G401.6 (cell line): ENCODE measurements at regions not wholly inside any gene's neighbourhood (a gene's known extent, or its start where the extent isn't known, plus 50 kb on each side); places are given as distances from the start of the nearest gene placed in this dataset.

Source experiments
- FAIRE-seq: peaks from 2 replicates; lab custom pipeline; 2012; peaks lifted over from hg19 to GRCh38; lab: Jason Lieb, UNC

DNA sequence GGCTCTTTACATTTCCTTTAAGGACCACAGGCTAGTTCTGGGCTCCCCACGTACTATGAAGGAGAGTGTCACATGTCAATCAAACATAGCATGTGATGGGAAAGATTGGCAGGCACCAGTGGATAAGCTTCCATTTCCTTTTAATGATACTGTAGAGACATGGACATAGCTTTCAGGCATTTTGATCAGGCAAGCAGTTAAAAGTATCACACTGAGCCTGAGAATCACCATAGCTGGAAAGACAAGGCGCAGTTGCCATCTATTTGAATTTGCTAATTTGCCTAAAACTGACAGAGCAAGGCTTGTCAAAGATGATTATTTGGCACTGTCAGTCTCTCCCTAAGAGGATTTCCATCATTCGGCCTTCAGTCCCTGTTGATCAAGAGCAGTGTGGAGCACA, 263.4 kb upstream of the TAC1 start:
- no peak for FAIRE-seq

DNA sequence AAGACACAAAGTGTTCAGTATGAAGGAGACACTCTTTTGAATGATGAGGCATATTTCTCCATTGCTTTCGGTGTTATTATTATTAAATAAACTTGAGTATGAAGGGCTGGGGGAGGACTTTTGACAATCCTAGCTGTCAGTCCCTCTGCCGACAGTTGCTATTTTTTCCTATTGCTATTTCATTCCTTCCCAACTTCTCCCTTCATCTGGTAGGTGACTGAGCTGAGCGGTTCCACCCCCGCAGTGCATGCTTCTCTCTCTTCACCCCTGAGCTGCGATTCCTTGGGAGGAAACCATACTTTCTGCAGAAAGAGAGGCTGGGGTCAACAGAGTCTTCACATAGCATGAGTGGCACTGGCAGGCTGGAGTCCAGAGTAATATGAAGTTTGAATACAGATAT, 261.2 kb upstream of the TAC1 start:
- FAIRE-seq: no peak

DNA sequence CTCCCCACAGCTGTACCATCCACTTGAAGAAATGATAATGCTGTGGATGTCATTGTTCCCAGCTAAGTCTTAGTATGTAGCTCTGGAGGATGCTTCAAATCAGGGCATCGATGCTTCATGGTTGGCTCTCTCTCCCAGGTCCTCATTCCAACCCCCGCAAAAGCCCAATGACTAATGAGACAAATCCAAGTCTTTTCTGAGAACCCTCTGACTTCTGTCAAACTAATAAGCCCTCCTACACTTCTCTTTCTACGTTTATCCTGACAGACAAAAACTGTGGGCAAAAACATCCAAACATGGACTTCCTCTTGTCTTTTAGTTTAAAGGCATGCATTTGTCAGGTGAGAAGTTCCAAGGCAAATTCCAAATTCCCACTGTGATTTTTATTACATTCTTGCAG, 260.4 kb upstream of the TAC1 start:
- no peak for FAIRE-seq

DNA sequence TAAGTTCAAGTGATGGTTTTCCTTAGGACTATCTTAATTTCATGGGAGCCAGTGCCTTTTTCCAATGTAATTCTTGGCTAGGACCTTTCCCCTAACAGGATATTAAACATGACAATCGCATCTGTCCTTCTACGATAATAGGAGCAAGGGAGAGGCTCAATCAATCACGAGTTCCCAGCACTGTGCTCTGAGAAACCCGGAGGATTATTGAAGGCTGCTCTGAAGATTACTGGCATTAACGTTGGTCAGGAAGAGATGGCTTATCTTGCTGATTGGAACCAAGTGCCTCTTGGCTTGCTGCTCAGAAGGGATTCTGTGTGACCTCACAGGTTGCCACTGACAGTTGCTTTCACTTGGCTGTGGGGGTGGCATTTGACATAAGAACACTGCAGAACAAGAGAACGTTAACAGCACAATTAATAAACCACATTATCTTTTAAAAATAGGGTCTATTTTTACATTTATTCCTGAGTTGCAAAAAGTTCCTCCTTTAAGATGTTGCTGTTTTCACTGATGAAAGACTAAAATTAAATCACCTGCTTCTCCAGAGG, 252.1 kb upstream of the TAC1 start:
- FAIRE-seq: no peak

DNA sequence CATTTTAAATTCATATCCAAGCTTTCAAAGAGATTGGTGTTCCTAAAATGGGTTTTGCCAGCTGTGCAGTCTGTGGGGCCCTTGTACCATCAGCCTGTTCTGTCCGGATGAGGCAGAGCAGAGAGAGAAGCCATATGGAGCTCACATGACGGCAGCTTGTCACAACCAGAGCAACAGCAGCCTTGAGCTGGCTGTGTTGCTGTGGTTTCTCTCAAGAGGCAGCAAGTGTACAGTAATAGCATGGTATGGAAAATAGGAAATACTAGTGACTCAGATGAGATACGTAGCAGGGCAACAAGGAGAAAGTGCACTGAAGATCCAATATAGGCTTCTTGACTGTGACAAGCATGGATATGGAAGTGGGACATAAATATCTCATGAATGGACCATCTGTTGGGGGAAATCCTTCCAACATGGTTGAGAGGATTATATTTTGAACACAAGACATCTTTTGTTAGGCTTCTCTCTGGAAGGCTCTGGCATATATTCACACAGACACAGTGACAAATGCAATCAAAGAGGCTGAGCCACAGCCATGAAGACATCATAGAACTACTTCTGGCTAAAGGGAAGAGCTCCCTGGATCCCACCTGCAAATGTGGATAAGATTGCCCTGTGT, 251.0 kb upstream of the TAC1 start:
- FAIRE-seq: no peak

DNA sequence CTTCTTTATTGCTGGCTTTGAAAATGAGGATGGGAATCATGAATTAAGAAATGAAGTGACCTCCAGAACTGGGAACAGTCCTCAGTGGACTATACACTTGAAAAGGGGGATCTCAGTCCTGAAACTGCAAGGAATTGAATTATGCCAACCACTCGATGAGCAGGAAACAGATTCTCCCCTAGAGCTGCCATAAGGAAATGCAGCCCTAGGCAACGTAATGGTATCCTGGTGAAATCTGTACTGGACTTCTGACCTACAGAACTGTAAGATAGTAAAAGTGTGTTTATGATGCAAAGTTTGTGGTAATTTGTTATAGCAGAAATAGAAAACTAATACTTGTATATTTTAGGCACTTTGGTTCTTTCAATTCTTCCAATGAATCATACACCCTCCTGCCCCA, 236.4 kb upstream of the TAC1 start:
- no peak for FAIRE-seq

DNA sequence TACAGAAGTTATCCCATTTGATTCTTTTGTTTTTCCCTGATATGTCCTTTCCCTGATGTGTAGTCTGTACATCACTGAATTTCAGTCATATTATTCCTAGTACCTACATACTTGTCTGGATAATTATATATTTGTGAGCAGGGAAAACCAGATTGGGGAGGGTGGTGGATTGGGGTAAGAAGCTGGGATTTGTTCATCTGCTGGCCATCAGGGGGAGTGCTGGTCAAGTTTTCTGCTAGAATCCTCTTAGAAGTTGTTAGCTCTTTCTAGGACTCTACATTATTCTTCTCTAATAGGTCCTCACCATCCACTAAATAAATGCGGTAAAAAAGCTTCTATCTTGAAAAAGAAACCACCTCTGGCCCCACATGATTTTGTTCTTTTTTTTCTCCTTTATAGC, 232.7 kb upstream of the TAC1 start:
- FAIRE-seq: peak; percentile 40

DNA sequence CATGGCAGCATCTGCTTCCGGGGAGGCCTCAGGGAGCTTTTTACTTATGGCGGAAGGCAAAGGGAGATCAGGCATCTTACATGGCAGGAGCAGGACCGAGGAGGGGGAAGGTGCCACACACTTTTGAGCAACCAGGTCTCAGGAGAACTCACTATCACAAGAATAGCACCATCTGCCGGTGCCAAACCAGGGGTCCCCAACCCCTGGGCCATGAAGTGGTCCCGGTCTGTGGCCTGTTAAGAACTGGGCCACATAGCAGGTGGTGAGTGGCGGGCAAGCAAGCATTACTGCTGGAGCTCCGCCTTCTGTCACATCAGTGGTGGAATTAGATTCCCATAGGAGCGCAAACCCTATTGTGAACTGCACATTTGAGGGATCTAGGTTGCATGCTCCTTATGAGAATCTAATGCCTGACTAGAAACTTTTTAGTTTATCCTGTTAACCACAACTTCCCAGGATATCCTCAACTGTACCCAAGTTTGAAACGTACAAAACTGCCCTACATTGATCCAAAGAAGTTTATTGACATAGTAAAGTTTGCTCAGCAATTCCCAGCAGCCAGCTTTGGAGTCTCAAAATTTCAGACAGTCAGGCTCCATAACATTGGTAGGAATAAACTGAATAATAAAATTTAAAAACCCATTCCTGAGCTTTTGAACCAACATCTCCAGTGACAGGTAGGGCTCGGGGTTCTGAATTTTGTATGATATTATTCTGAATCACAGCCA, 228.4 kb upstream of the TAC1 start:
- no peak for FAIRE-seq

DNA sequence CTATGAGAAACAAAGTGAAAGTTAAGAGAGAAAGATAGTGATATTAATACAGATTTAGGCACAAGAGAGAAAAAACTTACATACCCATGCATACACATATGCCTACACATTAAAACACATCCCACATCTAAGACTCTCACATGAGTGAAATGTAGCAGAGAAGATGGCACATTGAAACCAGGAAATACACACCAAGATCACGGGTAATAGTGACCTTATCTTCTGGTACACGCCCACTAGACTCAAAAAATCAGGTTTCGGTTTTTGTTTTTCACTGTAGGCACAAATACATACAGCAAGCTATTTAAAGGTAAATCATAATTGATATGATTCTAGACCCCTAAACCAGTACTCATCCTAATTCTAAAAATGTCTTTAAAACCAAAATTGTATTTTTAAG, 225.2 kb upstream of the TAC1 start:
- FAIRE-seq: no peak

DNA sequence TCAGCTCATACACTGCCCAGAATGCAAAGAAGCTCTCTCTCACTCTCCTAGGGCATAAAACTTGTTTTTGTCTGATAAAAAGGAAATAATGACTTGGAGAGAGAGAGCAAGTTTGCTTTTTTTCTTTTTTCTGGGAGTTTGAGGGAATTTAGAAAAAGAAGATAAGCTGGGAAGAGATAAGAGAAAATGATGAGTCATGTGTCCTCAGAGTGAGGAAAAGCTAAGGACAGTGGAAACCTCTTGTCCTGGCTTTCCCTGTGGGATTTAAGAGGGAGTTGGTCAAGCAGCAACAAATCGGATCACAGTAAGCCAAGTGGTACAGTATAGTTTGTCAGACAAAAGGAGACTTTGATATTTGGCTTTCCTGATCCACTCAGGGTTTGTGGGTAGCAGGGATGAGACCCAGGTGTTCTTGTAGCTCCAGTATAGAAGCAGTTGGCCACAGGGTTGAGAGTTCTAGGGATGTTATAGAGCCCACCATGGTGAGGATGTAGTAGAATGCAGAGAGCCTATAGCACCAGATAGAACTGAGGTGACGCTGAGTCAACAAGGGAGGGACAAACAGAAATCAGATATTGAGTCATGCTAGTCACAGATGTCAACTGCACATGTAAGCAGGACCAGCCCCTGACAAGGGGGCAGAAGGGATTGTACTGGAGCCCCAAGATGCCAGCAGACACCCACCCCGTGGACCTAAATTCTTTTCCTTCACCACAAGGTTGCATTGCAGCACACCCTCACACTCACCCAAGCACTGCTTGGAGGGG, 219.3 kb upstream of the TAC1 start:
- no peak for FAIRE-seq

DNA sequence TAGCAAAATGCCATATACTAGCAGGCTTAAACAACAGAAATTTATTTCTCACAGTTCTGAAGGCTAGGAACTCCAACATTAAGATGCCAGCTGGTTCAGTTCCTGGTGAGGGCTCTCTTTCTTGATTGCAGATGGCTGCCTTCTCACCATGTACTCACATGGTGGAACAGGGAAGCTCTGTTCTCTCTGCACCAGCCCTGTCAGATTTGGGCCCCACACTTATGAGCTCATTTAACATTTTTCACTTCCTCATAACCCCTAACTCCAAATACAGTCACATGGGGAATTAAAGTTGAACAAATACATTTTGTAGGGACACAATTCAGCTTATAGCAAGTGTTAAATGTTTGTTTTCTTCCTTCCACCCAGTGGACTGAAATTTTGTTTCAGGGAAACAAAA, 218.6 kb upstream of the TAC1 start:
- no peak for FAIRE-seq

DNA sequence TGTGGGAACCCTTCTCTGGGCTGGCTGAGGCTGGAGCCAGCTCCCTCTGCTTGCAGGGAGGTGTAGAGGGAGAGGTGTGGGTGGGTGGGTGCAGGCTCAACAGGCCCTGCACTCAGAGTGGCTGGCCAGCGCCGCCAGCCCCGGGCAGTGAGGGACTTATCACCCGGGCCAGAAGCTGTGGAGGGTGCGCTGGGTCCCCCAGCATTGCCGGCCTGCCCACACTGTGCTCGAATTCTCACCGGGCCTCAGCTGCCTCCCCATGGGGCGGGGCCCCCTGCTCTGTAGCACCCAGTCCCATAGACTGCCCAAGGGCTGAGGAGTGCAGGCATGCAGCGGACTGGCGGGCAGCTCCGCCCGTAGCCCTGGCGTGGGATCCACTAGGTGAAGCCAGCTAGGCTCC, 190.7 kb upstream of the TAC1 start:
- no peak for FAIRE-seq

DNA sequence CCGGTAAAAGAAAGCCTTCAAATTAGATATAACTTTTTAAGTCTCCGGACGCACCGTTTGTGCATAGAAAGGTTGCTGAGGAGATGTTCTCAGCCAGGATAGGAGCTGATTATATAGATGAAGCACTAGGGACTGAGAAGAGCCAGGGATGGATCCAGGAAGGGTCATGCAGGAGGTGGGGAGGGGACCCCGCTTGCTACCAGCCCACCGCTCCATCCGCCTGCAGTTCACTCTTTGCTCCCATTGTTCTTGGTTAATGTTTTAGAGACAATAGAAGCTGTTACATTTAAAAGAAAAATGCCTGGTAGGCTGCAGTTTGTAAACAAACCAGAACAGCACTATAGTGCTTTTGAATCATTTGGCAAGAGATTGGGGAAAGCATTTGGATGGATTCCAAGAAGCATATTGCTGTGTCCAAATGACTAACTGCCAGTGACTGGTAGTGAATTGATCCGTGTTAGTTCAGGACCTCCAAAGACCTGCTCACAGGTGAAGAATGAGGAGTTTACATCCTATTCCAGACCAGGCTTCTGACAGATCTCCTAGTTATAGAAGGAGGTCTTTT, 175.9 kb upstream of the TAC1 start:
- FAIRE-seq: no peak

DNA sequence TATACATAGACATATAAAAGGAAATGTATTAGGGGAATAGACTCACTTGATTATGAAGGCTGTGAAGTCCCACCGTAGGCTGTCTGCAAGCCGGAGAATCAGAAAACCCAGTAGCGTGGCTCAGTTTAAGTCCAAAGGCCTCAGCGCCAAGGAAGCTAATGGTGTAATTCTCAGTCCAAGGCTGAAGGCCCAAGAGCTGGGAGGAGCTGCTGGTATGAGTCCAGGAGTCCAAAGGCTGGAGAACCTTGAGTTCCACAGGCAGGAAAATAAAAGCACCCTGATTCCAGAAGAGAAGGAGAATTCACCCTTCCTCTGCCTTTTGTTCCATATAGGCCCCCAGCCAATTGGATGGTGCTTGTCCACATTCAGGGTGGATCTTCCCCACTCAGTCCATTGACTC, 166.2 kb upstream of the TAC1 start:
- no peak for FAIRE-seq

DNA sequence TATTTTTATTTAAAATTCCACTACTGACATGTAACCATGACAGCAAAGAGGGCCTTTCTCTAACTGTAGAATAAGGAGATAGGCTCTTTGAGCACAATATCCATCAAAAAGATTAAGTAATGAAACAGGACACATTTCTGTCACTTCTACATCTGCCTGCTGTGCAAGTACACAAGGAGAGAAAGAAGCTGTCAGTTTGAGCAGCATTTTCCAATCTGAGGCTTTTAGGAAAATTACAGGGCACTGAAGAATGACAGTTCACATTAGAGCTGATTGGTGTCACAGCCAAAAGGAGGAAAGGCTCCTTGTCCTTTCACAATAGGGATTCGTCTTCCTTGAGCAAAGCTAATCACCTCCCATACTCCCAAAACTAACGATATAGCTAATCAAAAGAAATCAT, 158.8 kb upstream of the TAC1 start:
- no peak for FAIRE-seq

DNA sequence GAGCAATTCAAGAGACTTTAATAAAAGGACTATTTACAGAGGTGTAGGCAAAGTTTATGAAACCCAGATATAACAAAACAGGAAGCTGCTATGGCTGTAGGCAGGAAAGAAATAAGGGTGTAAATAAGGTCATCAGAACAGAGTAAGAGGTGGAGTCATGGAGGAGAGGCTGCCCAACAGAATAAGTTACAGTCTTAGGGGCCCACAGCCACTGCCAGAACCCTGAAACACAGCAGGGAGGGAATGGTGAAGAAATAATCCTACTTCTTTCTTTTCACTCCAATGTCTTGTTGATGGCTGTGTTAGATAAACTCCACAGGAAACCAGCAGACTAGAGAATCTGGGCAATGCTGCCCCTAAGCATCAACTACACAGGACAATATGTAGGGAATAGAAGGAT, 155.8 kb upstream of the TAC1 start:
- no peak for FAIRE-seq

DNA sequence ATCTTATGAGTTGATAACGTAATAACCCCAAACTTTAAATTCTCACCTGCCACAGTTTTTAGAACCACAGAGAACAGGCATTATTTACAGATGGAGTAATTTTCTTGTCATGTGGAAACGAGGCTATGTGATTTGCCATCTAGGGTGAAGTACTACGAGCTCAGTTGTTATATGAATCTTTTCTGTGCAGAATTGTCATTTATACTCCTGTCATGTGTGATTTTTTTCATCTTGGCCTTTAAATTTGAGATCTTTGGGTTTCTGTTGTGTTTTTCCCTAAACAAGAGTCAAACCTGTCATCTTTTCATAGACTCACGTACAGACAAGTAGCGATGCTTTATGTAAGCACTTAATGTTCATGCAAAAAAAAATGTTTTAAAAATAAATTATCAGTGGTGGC, 153.7 kb upstream of the TAC1 start:
- FAIRE-seq: no peak

DNA sequence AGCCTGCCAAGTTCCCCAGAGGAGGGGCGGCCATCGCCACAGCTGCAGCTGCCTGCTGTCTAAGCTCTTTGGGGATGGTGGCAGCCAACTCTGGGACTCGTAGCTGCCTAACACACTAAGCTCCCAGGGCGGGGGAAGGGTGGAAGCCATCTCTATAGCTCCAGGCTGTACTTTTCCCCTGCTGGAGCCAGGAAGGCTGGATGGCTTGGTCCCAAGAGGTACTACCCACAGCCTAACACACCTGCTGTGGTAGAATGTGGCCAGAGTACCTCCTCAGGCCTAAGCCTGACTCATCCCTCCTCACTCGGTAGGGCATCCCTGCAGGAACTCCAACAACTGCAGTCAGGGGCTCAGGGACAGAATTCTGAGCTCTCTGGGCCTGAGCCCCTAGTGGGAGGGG, 151.7 kb upstream of the TAC1 start:
- no peak for FAIRE-seq

DNA sequence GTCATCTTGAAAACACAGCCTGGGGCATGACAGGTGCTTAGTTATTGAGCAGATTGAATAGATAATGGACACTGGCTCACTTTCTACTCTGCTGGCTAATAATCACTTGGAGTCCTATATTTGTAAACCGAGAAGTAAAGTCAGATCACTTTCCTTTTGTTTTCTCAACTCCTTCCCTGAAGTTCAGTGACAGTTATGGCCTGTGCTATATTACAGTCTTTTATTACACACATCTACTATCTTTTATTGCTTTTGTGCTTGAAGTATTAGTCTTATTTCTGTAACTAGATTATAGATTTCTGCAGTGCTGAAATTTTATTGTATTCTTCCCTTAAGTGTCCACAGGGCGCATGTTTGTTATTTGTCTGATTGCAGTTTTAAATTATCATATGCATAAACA, 136.4 kb upstream of the TAC1 start:
- FAIRE-seq: no peak

DNA sequence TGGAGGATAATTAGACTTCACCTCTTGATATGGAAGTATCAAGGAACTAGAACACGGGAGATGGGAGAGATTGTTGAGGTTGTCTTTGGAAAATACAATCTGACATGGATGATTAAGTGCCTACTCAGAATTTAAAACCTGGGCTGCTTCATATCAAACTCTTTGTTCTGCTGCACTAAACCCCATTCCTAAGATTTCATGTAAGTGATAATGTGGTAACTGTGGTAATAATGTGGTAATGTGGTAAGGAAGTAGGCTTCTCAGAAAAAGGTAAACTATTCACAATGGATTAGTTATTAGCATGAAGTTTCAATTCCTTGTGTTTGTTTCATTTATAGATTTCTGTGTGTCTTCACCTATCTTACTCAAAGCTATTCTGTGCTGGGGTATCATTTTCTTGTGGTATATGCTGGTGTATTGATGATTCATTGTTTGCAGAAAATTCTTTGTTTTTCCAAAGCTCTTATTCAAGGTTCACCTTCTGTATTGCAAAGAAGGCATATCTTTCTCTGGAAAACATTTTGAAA, 129.9 kb upstream of the TAC1 start:
- FAIRE-seq: no peak

DNA sequence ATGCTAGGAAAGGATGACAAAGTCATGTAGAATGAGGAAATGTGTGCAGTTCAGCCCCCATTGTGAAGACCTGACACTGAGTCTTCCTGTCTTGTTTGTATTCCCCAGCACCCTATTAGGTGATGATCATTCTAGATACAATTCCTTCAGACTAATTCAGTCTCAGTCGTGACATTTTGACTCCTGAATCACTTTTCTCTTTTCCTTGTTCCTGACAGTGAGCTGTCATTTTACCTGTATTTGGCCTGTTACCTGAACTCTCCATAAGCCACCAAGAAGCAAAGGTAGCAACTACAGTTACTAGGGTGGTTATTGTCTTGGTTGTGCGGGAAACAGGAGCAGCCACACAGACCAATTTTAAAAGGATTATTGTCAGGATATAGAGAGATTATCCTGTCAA, 111.4 kb upstream of the TAC1 start:
- no peak for FAIRE-seq

DNA sequence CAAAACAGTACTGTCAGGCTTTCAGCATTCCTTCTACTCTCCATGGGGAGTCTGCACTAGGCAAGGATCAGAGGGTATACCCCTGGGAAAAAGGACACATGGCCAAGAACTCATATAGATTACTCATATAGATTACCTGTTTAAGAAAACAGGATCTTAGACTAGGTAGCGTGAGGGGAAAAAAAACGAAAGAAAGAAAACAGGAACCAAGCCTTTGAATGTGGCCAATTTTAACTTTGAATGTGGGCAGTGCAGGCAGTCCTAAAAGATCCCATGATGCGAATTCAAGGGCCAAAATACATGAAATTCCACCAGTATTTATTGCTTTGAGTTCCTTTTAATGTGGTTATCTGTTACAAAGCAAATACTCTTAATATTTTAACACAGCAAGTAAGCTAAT, 108.6 kb upstream of the TAC1 start:
- FAIRE-seq: no peak

DNA sequence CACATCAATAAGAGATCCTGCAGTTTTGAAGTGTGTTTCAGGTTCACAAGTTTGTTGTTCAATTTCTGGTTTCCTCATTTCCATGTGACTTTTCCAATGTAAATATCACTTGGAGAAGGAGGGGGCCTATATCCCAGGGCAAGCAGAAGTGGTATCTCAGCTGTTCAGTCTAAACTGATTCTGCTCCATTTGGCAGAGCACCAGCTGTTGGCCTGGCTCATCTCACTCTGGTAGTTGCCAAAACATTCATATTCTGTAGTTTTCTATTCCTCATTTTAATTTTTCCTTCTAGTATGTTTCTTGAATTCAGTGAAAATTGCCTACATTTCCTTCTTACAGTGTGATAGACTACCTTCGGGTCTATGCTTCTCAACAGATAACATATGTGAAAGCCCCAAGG, 101.8 kb upstream of the TAC1 start:
- no peak for FAIRE-seq
